ENCODE measurements at regions not wholly inside any gene's neighbourhood (a gene's known extent, or its start where the extent isn't known, plus 50 kb on each side); places are given as distances from the start of the nearest gene placed in this dataset.

DNA sequence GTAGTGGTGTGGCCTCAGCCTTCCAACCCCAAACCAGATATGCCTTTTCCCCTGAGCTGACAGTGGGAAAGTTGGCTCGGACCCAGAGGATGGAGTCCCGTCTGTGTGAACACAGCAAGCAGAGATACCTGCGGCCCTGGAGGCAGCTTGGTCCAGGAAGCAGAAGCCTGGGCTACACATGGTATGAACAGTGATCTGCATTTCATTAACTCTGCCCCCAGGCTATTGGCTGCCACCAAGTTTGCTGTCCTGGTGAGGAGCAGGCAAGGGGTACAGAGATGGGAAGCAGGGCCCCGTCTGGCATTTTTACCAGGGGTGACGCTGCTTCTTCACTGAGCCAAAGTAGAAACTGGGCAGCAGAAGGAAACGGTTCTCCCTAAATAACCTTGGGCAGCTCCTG, 90.0 kb downstream of the EDN3 start (continued):
- TF ChIP-seq SMC3 (IDR thresholded peaks at IDR 0.05; ENCODE audit: low read depth, low read length) (no peak), POLR2AphosphoS5 (IDR thresholded peaks at IDR 0.05; ENCODE audit: low read depth, low read length) (no peak), TAF1 (IDR thresholded peaks at IDR 0.05; ENCODE audit: borderline replicate concordance, low read depth, low read length) (no peak), RCOR1 (IDR thresholded peaks at IDR 0.05; ENCODE audit: low read length) (peak; percentile 88; the same call in 1 of the 2 replicates), RFX5 (IDR thresholded peaks at IDR 0.05; ENCODE audit: low read length) (no peak), RXRA (IDR thresholded peaks at IDR 0.05; ENCODE audit: borderline replicate concordance, low read depth) (no peak), SIN3A (IDR thresholded peaks at IDR 0.05; ENCODE audit: borderline replicate concordance, low read depth, low read length) (no peak)
- TF ChIP-seq, protein P1, sequence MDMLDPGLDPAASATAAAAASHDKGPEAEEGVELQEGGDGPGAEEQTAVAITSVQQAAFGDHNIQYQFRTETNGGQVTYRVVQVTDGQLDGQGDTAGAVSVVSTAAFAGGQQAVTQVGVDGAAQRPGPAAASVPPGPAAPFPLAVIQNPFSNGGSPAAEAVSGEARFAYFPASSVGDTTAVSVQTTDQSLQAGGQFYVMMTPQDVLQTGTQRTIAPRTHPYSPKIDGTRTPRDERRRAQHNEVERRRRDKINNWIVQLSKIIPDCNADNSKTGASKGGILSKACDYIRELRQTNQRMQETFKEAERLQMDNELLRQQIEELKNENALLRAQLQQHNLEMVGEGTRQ (IDR thresholded peaks at IDR 0.05; ENCODE audit: borderline replicate concordance, low read depth, low read length): no peak
- TF ChIP-seq, protein P2, sequence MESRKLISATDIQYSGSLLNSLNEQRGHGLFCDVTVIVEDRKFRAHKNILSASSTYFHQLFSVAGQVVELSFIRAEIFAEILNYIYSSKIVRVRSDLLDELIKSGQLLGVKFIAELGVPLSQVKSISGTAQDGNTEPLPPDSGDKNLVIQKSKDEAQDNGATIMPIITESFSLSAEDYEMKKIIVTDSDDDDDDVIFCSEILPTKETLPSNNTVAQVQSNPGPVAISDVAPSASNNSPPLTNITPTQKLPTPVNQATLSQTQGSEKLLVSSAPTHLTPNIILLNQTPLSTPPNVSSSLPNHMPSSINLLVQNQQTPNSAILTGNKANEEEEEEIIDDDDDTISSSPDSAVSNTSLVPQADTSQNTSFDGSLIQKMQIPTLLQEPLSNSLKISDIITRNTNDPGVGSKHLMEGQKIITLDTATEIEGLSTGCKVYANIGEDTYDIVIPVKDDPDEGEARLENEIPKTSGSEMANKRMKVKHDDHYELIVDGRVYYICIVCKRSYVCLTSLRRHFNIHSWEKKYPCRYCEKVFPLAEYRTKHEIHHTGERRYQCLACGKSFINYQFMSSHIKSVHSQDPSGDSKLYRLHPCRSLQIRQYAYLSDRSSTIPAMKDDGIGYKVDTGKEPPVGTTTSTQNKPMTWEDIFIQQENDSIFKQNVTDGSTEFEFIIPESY (IDR thresholded peaks at IDR 0.05; ENCODE audit: borderline replicate concordance, low read depth): no peak

DNA sequence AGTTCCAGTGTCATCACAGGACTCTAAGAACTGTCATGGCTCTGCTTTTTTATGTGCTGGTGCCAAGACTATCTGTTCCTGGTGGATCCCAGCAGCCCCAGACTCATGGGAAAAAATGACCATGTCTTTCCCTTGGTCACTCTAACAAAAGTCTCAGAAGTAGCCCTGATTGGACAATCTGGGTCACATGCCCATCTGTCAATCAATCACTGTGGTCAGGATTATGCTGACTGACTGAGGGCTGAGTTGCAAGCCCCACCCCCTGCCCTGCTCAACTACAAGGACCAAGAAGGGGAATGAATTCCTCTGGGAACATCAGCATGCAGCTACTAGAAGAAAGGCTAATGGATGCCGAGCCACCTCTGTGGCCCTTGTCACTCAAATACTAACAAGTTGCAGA, 91.6 kb downstream of the EDN3 start:
- Histone ChIP-seq H3K4me1 (ENCODE audit: control insufficient read depth in 1 of 2, insufficient read depth in 2 of 2, low read depth in 1 of 2, low read length in 1 of 2) (peaks cover 0 to 31% of the 10 kb centered on the region in 2 experiments; a peak in 1 of 4 replicates), H2AFZ (ENCODE audit: low read depth) (no peak overlapping the region), H3K9me2 (no peaks in the 10 kb centered on the region), H3K27ac (ENCODE audit: low read depth in 2 of 2, low read length in 1 of 2) (no peak overlapping the region; a peak in 1 of 4 replicates), H3F3A (replicated peaks; ENCODE audit: insufficient read depth) (no peaks in the 10 kb centered on the region), H3K4me3 (ENCODE audit: low read depth in 2 of 2, low read length in 1 of 2) (no peak overlapping the region), H3K4me2 (no peak overlapping the region), H3K36me3 (replicated peaks in 1 of 2; ENCODE audit: control insufficient read depth in 1 of 2, insufficient read depth in 2 of 2, low read length in 1 of 2) (no peaks in the 10 kb centered on the region), H4K20me1 (ENCODE audit: insufficient read depth) (no peaks in the 10 kb centered on the region), H3K79me2 (ENCODE audit: insufficient read depth) (no peaks in the 10 kb centered on the region), H3K9ac (no peak overlapping the region), H3K27me3 (ENCODE audit: insufficient read depth) (no peaks in the 10 kb centered on the region), H3K9me3 (no peaks in the 10 kb centered on the region)
- 44% methylated on average over 1 of the region's 1 CpG for WGBS (ENCODE audit: low lambda C conversion rate)
- no peak for DNase-seq
- no peak for TF ChIP-seq TAF1 (IDR thresholded peaks at IDR 0.05; ENCODE audit: borderline replicate concordance, low read depth, low read length)
- TF ChIP-seq RFX5 (IDR thresholded peaks at IDR 0.05; ENCODE audit: low read length): no peak
- TF ChIP-seq, protein P1 (IDR thresholded peaks at IDR 0.05; ENCODE audit: borderline replicate concordance, low read depth, low read length): no peak
- no peak for TF ChIP-seq FOXJ3 (CRISPR knock-in tag; IDR thresholded peaks at IDR 0.05)
- no peak for TF ChIP-seq GATA2 (CRISPR knock-in tag; IDR thresholded peaks at IDR 0.05)
- TF ChIP-seq, protein P2 (IDR thresholded peaks at IDR 0.05; ENCODE audit: borderline replicate concordance, low read depth): no peak
- TF ChIP-seq RXRA (IDR thresholded peaks at IDR 0.05; ENCODE audit: borderline replicate concordance, low read depth): no peak
- ChIA-PET POLR2A (no interaction called here), CTCF (interaction anchor here (0.9 to 4.5 kb wide), 3 partner anchors 11 to 169 kb away, joined by 4 to 29 read pairs (median 25); no protein-coding TSS in a partner anchor)
